ENCODE measurements at regions not wholly inside any gene's neighbourhood (a gene's known extent, or its start where the extent isn't known, plus 50 kb on each side); places are given as distances from the start of the nearest gene placed in this dataset.

DNA sequence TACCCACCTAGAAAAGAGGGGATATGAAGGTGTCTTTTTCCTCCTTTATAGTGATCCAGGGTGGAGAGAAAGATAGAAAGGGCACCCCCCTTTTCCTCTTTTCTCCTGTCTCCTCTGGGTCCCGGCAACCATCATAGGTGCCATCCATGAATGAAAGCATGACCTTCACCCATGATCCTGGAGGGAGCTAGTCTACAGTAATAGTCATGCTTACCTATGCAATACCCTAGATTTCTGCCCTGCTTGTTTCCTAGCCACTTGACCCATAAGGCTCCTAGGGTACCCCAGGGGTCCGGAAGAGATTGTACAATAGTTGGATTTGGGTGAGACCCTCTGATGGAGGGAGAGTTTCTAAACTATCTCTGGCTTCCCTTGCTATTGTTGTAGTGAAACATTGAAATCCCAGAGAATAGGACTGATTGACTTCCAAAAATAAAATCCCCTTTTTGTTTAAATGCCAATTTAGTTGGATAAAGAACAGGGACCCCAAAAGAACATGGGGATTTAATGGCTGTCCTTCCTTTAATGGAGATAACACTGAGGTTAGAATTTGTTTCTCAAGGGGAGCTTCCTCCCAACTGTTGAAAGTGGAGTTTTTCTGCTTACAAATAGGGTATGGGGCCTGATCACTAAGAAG, 366.8 kb upstream of the KHDRBS2 start:
- TF ChIP-seq ZNF302 (CRISPR knock-in tag; IDR thresholded peaks at IDR 0.05) (no peak), POLR2A (IDR thresholded peaks at IDR 0.05; ENCODE audit: low read length) (no peak), SREBF2 (IDR thresholded peaks at IDR 0.05) (no peak), NFE2L2 (conservative IDR thresholded peaks at IDR 0.05; ENCODE audit: low read length) (no peak), GATA3 (IDR thresholded peaks at IDR 0.05; ENCODE audit: borderline replicate concordance) (no peak), TP53 (CRISPR knock-in tag; IDR thresholded peaks at IDR 0.05) (no peak)
- TF ChIP-seq, protein P1, sequence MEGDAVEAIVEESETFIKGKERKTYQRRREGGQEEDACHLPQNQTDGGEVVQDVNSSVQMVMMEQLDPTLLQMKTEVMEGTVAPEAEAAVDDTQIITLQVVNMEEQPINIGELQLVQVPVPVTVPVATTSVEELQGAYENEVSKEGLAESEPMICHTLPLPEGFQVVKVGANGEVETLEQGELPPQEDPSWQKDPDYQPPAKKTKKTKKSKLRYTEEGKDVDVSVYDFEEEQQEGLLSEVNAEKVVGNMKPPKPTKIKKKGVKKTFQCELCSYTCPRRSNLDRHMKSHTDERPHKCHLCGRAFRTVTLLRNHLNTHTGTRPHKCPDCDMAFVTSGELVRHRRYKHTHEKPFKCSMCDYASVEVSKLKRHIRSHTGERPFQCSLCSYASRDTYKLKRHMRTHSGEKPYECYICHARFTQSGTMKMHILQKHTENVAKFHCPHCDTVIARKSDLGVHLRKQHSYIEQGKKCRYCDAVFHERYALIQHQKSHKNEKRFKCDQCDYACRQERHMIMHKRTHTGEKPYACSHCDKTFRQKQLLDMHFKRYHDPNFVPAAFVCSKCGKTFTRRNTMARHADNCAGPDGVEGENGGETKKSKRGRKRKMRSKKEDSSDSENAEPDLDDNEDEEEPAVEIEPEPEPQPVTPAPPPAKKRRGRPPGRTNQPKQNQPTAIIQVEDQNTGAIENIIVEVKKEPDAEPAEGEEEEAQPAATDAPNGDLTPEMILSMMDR (IDR thresholded peaks at IDR 0.05) = no peak
- TF ChIP-seq, protein P2, sequence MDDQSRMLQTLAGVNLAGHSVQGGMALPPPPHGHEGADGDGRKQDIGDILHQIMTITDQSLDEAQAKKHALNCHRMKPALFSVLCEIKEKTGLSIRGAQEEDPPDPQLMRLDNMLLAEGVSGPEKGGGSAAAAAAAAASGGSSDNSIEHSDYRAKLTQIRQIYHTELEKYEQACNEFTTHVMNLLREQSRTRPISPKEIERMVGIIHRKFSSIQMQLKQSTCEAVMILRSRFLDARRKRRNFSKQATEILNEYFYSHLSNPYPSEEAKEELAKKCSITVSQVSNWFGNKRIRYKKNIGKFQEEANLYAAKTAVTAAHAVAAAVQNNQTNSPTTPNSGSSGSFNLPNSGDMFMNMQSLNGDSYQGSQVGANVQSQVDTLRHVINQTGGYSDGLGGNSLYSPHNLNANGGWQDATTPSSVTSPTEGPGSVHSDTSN (IDR thresholded peaks at IDR 0.05) = no peak
